HFF-Myc (cell line): ENCODE measurements at regions not wholly inside any gene's neighbourhood (a gene's known extent, or its start where the extent isn't known, plus 50 kb on each side); places are given as distances from the start of the nearest gene placed in this dataset.

Source experiments
- DNase-seq: peaks from one replicate; pipeline ENCODE4 v3.0.0-alpha.2; 2011; ENCODE audit warnings: low read depth; ENCODE audit errors: extremely low read depth
- H3K4me3 ChIP-seq: replicated peaks from 2 replicates; pipeline ENCODE4 v1.5.1; 2011; ENCODE audit warnings: low read depth, mild to moderate bottlenecking, control low read depth, low read length
- TF ChIP-seq, protein P1 (sequence below): IDR thresholded peaks from 2 replicates; pipeline ENCODE4 v1.5.1; 2012; ENCODE audit warnings: mild to moderate bottlenecking, low read depth, low read length, control low read depth; ENCODE audit errors: missing control alignments

GRCh38 chr14:86613126-86613525, 1083.2 kb downstream of the FLRT2 start:
- no peak overlapping the region for H3K4me3 ChIP-seq
- TF ChIP-seq, protein P1, sequence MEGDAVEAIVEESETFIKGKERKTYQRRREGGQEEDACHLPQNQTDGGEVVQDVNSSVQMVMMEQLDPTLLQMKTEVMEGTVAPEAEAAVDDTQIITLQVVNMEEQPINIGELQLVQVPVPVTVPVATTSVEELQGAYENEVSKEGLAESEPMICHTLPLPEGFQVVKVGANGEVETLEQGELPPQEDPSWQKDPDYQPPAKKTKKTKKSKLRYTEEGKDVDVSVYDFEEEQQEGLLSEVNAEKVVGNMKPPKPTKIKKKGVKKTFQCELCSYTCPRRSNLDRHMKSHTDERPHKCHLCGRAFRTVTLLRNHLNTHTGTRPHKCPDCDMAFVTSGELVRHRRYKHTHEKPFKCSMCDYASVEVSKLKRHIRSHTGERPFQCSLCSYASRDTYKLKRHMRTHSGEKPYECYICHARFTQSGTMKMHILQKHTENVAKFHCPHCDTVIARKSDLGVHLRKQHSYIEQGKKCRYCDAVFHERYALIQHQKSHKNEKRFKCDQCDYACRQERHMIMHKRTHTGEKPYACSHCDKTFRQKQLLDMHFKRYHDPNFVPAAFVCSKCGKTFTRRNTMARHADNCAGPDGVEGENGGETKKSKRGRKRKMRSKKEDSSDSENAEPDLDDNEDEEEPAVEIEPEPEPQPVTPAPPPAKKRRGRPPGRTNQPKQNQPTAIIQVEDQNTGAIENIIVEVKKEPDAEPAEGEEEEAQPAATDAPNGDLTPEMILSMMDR = no peak
- no peak for DNase-seq

- TF ChIP-seq, protein P1 = no peak
- H3K4me3 ChIP-seq = no peak overlapping the region
- DNase-seq = no peak
These were observed 1074.6 kb downstream of the FLRT2 start for GRCh38 chr14:86604561-86604960.

GRCh38 chr14:86602263-86602662, 1072.3 kb downstream of the FLRT2 start:
- TF ChIP-seq, protein P1 = no peak
- H3K4me3 ChIP-seq = no peak overlapping the region
- no peak for DNase-seq

GRCh38 chr14:86601813-86602212, 1071.9 kb downstream of the FLRT2 start:
- no peak overlapping the region for H3K4me3 ChIP-seq
- no peak for DNase-seq
- TF ChIP-seq, protein P1 = no peak

GRCh38 chr14:86597279-86597678, 1067.3 kb downstream of the FLRT2 start:
- TF ChIP-seq, protein P1 = no peak
- DNase-seq = no peak
- H3K4me3 ChIP-seq = no peak overlapping the region

DNA sequence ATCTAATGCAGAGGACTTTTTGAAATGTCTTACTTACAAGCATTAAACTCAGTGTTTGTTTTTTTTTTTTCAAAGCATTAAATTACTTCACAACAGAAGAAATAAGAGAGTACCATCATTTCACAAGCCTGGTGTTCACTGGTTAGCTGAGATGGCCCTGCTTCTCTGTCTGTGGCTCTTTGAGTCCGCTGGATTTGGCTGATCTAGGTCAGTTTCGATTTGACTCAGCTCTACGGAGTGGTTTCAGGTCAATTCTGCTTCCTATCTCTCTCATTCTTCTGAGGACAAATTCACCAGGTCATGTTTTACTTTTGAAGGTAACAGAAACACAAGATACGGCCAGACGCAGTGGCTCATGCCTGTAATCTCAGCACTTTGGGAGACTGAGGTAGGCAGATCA, 1066.1 kb downstream of the FLRT2 start:
- DNase-seq = no peak
- H3K4me3 ChIP-seq = no peak overlapping the region
- TF ChIP-seq, protein P1 = no peak

DNA sequence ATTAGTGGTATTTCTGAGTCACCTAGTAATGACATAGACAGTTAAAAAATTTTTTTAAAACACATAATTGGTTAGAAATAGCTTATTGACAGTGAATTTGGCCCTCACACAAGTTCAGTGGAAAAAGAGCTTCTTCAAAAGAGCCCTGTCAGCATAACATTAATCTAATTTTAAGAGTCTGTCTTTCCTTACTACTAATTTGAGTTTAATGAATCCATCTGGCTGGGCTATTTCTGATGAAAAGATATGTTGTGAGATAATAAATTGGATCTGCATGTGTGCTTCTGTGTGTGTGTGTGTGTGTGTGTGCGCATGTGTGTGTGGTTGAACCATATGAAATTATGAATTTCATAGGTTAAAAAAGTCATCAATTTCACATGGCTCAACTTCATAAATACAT, 1045.2 kb downstream of the FLRT2 start:
- TF ChIP-seq, protein P1 = no peak
- DNase-seq = no peak
- no peak overlapping the region for H3K4me3 ChIP-seq
